HCT116 (cell line): ENCODE measurements at regions not wholly inside any gene's neighbourhood (a gene's known extent, or its start where the extent isn't known, plus 50 kb on each side); places are given as distances from the start of the nearest gene placed in this dataset.

Experiments
- ATAC-seq: fragments of 200-7000 bp; cut with Tn5 transposase; 2 replicates; pipeline ENCODE4 v1.9.1; 2020; ENCODE audit warnings: mild to moderate bottlenecking, moderate library complexity
- BruUV-seq: library from RNA; stranded (reverse); fragments of 400-500 nt; replicated peaks from 2 replicates; lab custom pipeline; 2021; lab: Mats Ljungman, UMichigan
- CTCF ChIA-PET: fragments of 300-600 bp; sonication (Branson Sonifier 250); formaldehyde crosslinking; loops from one replicate; lab custom pipeline; 2021; ENCODE audit warnings: antibody characterized with exemption; lab: Charles Lee
- POLR2A ChIA-PET: fragments of 300-600, 350-600 bp; sonication (Branson Sonifier 250); formaldehyde crosslinking; loops from one replicate; lab custom pipeline; 2021; ENCODE audit warnings: antibody characterized with exemption; lab: Charles Lee
- RAD21 ChIA-PET, 2 experiments: fragments of 300-600 bp; sonication (Branson Sonifier 250); formaldehyde crosslinking; loops; one replicate each; lab custom pipeline; 2023; ENCODE audit warnings: low total read pairs in 2 of 2; ENCODE audit not compliant: uncharacterized antibody in 2 of 2, unreplicated experiment in 2 of 2, low non-redundant PET in 1 of 2; lab: Charles Lee
- DNase-seq: peaks from one replicate; pipeline ENCODE4 v3.0.0-alpha.2; 2010; ENCODE audit warnings: low read depth, low spot score
- H2AFZ ChIP-seq: fragments of 200-600 bp; shearing (Covaris generic), sonication (generic); 2 replicates; pipeline ENCODE4 v1.6.1; 2017; ENCODE audit warnings: low read depth, mixed run types, mixed read lengths, antibody characterized with exemption, low read length; ENCODE audit not compliant: poor library complexity, severe bottlenecking
- H3K27ac ChIP-seq: 2 replicates; pipeline ENCODE4 v1.5.1; 2012; ENCODE audit warnings: low read depth, low read length
- H3K27me3 ChIP-seq: fragments of 200-600 bp; sonication (generic); 2 replicates; pipeline ENCODE4 v1.6.1; 2016; ENCODE audit warnings: mixed run types, low read length, mixed read lengths; ENCODE audit not compliant: insufficient read depth
- H3K36me3 ChIP-seq, 2 experiments: fragments of 200-500 bp in 1 of 2; fragments of 200-600 bp in 1 of 2; sonication (Bioruptor generic) in 1 of 2; sonication (generic) in 1 of 2; 2 replicates each; pipeline versions ENCODE4 v1.5.1 to v1.6.1; 2014 to 2016; ENCODE audit warnings: low read length in 2 of 2, inconsistent platforms in 1 of 2, mixed read lengths in 1 of 2, mixed run types in 1 of 2; ENCODE audit not compliant: insufficient read depth in 2 of 2, control insufficient read depth in 1 of 2
- H3K4me1 ChIP-seq, 2 experiments: fragments of 200-600 bp in 1 of 2; sonication (generic) in 1 of 2; 2 replicates each; pipeline versions ENCODE4 v1.5.1 to v1.6.1; 2012 to 2017; ENCODE audit warnings: low read length in 2 of 2, inconsistent platforms in 1 of 2, mild to moderate bottlenecking in 1 of 2, mixed read lengths in 1 of 2, mixed run types in 1 of 2, moderate library complexity in 1 of 2; ENCODE audit not compliant: insufficient read depth in 2 of 2, control insufficient read depth in 1 of 2
- H3K4me2 ChIP-seq: fragments of 200-600 bp; sonication (generic); 2 replicates; pipeline ENCODE4 v1.6.1; 2017; ENCODE audit warnings: mixed run types, low read length, mixed read lengths
- H3K4me3 ChIP-seq, 2 experiments: fragments of 200-600 bp in 1 of 2; sonication (generic) in 1 of 2; replicated peaks in 1 of 2; 2 replicates each; pipeline ENCODE4 v1.5.1; 2011 to 2016; ENCODE audit warnings: low read length in 2 of 2, control low read depth in 1 of 2, low read depth in 1 of 2, mild to moderate bottlenecking in 1 of 2, mixed read lengths in 1 of 2, mixed run types in 1 of 2
- H3K79me2 ChIP-seq: fragments of 200-600 bp; sonication (generic); 2 replicates; pipeline ENCODE4 v1.6.1; 2017; ENCODE audit warnings: mild to moderate bottlenecking, mixed run types, low read length, moderate library complexity, mixed read lengths; ENCODE audit not compliant: insufficient read depth
- H3K9ac ChIP-seq: fragments of 200-600 bp; sonication (generic); 2 replicates; pipeline ENCODE4 v1.6.1; 2016; ENCODE audit warnings: low read length, mixed read lengths
- H3K9me2 ChIP-seq: fragments of 200-600 bp; sonication (generic), shearing (Covaris generic); 2 replicates; pipeline ENCODE4 v1.6.1; 2017; ENCODE audit warnings: mixed run types, mild to moderate bottlenecking, moderate library complexity; ENCODE audit not compliant: insufficient read depth
- H3K9me3 ChIP-seq, 2 experiments: fragments of 200-500 bp in 1 of 2; fragments of 200-600 bp in 1 of 2; sonication (Bioruptor generic) in 1 of 2; sonication (generic) in 1 of 2; 2 replicates each; pipeline ENCODE4 v1.6.1; 2014 to 2017; ENCODE audit warnings: low read length in 2 of 2, mixed read lengths in 2 of 2, inconsistent platforms in 1 of 2, low read depth in 1 of 2, mild to moderate bottlenecking in 1 of 2, mixed run types in 1 of 2, moderate library complexity in 1 of 2; ENCODE audit not compliant: control insufficient read depth in 1 of 2, insufficient read depth in 1 of 2
- H4K20me1 ChIP-seq: fragments of 200-600 bp; sonication (generic), shearing (Covaris generic); 2 replicates; pipeline ENCODE4 v1.6.1; 2017; ENCODE audit warnings: mixed run types, mild to moderate bottlenecking, moderate library complexity; ENCODE audit not compliant: insufficient read depth
- EGR1 ChIP-seq: IDR thresholded peaks from 2 replicates; pipeline ENCODE4 v1.6.1; 2012; ENCODE audit warnings: low read depth
- ELF1 ChIP-seq: IDR thresholded peaks from 2 replicates; pipeline ENCODE4 v1.6.1; 2012; ENCODE audit warnings: low read depth, borderline replicate concordance
- EZH2 ChIP-seq: fragments of 200-600 bp; sonication (generic); IDR thresholded peaks from 2 replicates; pipeline ENCODE4 v1.6.1; 2017; ENCODE audit warnings: antibody characterized with exemption, mixed run types
- EZH2phosphoT487 ChIP-seq: fragments of 200-600 bp; IDR thresholded peaks from 2 replicates; pipeline ENCODE4 v1.6.1; 2018; ENCODE audit warnings: antibody characterized with exemption, borderline replicate concordance
- FOSL1 ChIP-seq: IDR thresholded peaks from 2 replicates; pipeline ENCODE4 v1.6.1; 2012; ENCODE audit warnings: low read depth
- JUND ChIP-seq: IDR thresholded peaks from 2 replicates; pipeline ENCODE4 v1.6.1; 2012
- POLR2A ChIP-seq: IDR thresholded peaks from 2 replicates; pipeline ENCODE4 v1.7.0; 2011; ENCODE audit warnings: borderline replicate concordance; ENCODE audit not compliant: insufficient read depth, insufficient read length; ENCODE audit errors: extremely low read depth
- RAD21 ChIP-seq: IDR thresholded peaks from 2 replicates; pipeline ENCODE4 v1.6.1; 2012; ENCODE audit warnings: low read depth, mild to moderate bottlenecking
- REST ChIP-seq: IDR thresholded peaks from 2 replicates; pipeline ENCODE4 v1.6.1; 2012; ENCODE audit warnings: low read depth
- YY1 ChIP-seq: IDR thresholded peaks from 2 replicates; pipeline ENCODE4 v1.6.1; 2011; ENCODE audit warnings: low read length, low read depth, moderate library complexity, mild to moderate bottlenecking; ENCODE audit not compliant: insufficient replicate concordance; ENCODE audit errors: extremely low read depth
- ZBTB33 ChIP-seq: IDR thresholded peaks from 2 replicates; pipeline ENCODE4 v1.6.1; 2011; ENCODE audit warnings: mild to moderate bottlenecking, low read length, moderate library complexity; ENCODE audit not compliant: insufficient replicate concordance; ENCODE audit errors: extremely low read depth
- ZFX ChIP-seq: fragments of 450-650 bp; IDR thresholded peaks from 2 replicates; pipeline ENCODE4 v1.6.1; 2017
- ZNF274 ChIP-seq: fragments of 200-500 bp; sonication (Bioruptor generic); IDR thresholded peaks from 2 replicates; pipeline ENCODE4 v1.6.1; 2014; ENCODE audit warnings: mild to moderate bottlenecking, low read depth, low read length, inconsistent platforms
- intact Hi-C: fragments of 100-400 bp; cut with micrococcal nuclease; formaldehyde crosslinking; loops from 2 replicates; pipeline ENCODE4 v1.10.0; 2022

- ATAC-seq: no peak
- no peak for TF ChIP-seq EZH2
- TF ChIP-seq ZNF274: no peak
- TF ChIP-seq EZH2phosphoT487: no peak
- no peak for TF ChIP-seq ZBTB33
- no peak for TF ChIP-seq EGR1
- TF ChIP-seq JUND: no peak
- no peak for TF ChIP-seq RAD21
- no peak for TF ChIP-seq ZFX
- TF ChIP-seq ELF1: no peak
- TF ChIP-seq POLR2A: no peak
- TF ChIP-seq REST: no peak
- no peak for TF ChIP-seq FOSL1
- no peak for TF ChIP-seq YY1
- TF ChIP-seq, all 23 proteins: peak for 0
- Histone ChIP-seq H3K36me3 (no peaks in the 10 kb centered on the region), H3K4me3 (no peak overlapping the region), H3K27me3 (no peaks in the 10 kb centered on the region), H2AFZ (no peak overlapping the region), H3K9me2 (no peaks in the 10 kb centered on the region), H3K4me2 (no peak overlapping the region), H3K79me2 (no peaks in the 10 kb centered on the region), H3K9ac (no peak overlapping the region), H3K27ac (no peak overlapping the region), H3K4me1 (no peaks in the 10 kb centered on the region; a peak in 1 of 4 replicates), H3K9me3 (no peaks in the 10 kb centered on the region), H4K20me1 (no peaks in the 10 kb centered on the region)
- ChIA-PET CTCF (no interaction called here), POLR2A (no interaction called here), RAD21 (no interaction called here)
- no peak for DNase-seq
- BruUV-seq: no TSS peak
- intact Hi-C loops: no loop called here
These were observed 137.9 kb downstream of the TMEM38B start for GRCh38 chr9:105832096-105832710.
